ENCODE measurements at regions not wholly inside any gene's neighbourhood (a gene's known extent, or its start where the extent isn't known, plus 50 kb on each side); places are given as distances from the start of the nearest gene placed in this dataset.
"Not testable (repeated sequence)": the region's sequence is repeated elsewhere in the genome, so short reads cannot be mapped to it uniquely, and the experiment has no call there.

DNA sequence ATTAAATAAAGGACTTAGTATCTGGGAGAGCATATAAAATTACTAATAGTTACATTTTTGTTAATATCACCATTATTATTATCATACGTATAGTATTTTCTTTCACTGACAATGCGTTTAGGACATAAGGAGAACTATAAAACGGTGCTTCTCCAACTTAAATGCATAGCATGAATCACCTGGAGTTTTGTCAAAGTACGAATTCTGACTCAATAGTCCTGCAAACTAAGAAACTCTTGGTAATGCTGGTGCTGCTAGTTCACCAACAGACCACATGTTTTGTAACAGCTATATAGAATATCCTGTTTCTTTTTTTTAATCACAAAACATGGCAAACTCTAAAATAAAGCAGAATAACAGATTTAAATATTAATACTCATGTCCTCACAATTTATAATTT lies 116.1 kb upstream of the ZNF717 start:
- TF ChIP-seq EZH2, EZH2phosphoT487 (IDR thresholded peaks at IDR 0.05): not testable (repeated sequence)
- TF ChIP-seq, protein P1, sequence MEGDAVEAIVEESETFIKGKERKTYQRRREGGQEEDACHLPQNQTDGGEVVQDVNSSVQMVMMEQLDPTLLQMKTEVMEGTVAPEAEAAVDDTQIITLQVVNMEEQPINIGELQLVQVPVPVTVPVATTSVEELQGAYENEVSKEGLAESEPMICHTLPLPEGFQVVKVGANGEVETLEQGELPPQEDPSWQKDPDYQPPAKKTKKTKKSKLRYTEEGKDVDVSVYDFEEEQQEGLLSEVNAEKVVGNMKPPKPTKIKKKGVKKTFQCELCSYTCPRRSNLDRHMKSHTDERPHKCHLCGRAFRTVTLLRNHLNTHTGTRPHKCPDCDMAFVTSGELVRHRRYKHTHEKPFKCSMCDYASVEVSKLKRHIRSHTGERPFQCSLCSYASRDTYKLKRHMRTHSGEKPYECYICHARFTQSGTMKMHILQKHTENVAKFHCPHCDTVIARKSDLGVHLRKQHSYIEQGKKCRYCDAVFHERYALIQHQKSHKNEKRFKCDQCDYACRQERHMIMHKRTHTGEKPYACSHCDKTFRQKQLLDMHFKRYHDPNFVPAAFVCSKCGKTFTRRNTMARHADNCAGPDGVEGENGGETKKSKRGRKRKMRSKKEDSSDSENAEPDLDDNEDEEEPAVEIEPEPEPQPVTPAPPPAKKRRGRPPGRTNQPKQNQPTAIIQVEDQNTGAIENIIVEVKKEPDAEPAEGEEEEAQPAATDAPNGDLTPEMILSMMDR (IDR thresholded peaks at IDR 0.05) = not testable (repeated sequence)
